K562 (cell line): ENCODE measurements at regions not wholly inside any gene's neighbourhood (a gene's known extent, or its start where the extent isn't known, plus 50 kb on each side); places are given as distances from the start of the nearest gene placed in this dataset.

Experiments used
- BRD4 ChIP-seq: fragments of 200-600 bp; sonication (generic); IDR thresholded peaks from 2 replicates; pipeline ENCODE4 v1.6.1; 2017; ENCODE audit warnings: inconsistent platforms
- CEBPB ChIP-seq: fragments of 450-650 bp; IDR thresholded peaks from 2 replicates; pipeline ENCODE4 v1.6.1; 2016; ENCODE audit warnings: missing genetic modification characterization, missing compliant biosample characterization
- CUX1 ChIP-seq: fragments of 200-800 bp; sonication (Bioruptor generic); IDR thresholded peaks from 2 replicates; pipeline ENCODE4 v1.6.1; 2016; ENCODE audit warnings: missing genetic modification characterization, missing compliant biosample characterization
- ELF2 ChIP-seq: fragments of 250-450 bp; sonication (Bioruptor Pico); IDR thresholded peaks from 2 replicates; pipeline ENCODE4 v1.5.0; 2021; ENCODE audit warnings: mild to moderate bottlenecking
- PHF8 ChIP-seq: fragments of 200-600 bp; sonication (generic); IDR thresholded peaks from 2 replicates; pipeline ENCODE4 v1.6.1; 2012; ENCODE audit warnings: mixed run types, mild to moderate bottlenecking, inconsistent platforms, low read length, moderate library complexity, borderline replicate concordance
- RNF219 ChIP-seq: fragments of 250-450 bp; sonication (Bioruptor Pico); IDR thresholded peaks from 2 replicates; pipeline ENCODE4 v1.5.0; 2022; ENCODE audit warnings: mild to moderate bottlenecking
- SIX5 ChIP-seq, 2 experiments: IDR thresholded peaks; 2 replicates each; pipeline ENCODE4 v1.6.1; 2011; ENCODE audit warnings: low read length in 2 of 2, borderline replicate concordance in 1 of 2, low read depth in 1 of 2, mild to moderate bottlenecking in 1 of 2, moderate library complexity in 1 of 2; ENCODE audit not compliant: insufficient read depth in 1 of 2
- THAP12 ChIP-seq: fragments of 250-450 bp; sonication (Bioruptor Pico); IDR thresholded peaks from 2 replicates; pipeline ENCODE4 v1.9.0; 2021; ENCODE audit warnings: mild to moderate bottlenecking, inconsistent platforms
- THRAP3 ChIP-seq: fragments of 450-650 bp; IDR thresholded peaks from 2 replicates; pipeline ENCODE4 v1.6.1; 2016; ENCODE audit warnings: mild to moderate bottlenecking, inconsistent platforms, borderline replicate concordance
- ZNF699 ChIP-seq: fragments of 250-450 bp; sonication (Bioruptor Pico); IDR thresholded peaks from 2 replicates; pipeline ENCODE4 v1.8.0; 2021; ENCODE audit warnings: mild to moderate bottlenecking, moderate library complexity; ENCODE audit not compliant: insufficient replicate concordance
- TF ChIP-seq, protein P1 (sequence below), 2 experiments: IDR thresholded peaks in 1 of 2; conservative IDR thresholded peaks in 1 of 2; 2 replicates each; pipeline ENCODE4 v1.6.1; 2016; ENCODE audit warnings: low read depth in 2 of 2, mild to moderate bottlenecking in 1 of 2, missing compliant biosample characterization in 1 of 2, missing genetic modification characterization in 1 of 2, moderate library complexity in 1 of 2

DNA sequence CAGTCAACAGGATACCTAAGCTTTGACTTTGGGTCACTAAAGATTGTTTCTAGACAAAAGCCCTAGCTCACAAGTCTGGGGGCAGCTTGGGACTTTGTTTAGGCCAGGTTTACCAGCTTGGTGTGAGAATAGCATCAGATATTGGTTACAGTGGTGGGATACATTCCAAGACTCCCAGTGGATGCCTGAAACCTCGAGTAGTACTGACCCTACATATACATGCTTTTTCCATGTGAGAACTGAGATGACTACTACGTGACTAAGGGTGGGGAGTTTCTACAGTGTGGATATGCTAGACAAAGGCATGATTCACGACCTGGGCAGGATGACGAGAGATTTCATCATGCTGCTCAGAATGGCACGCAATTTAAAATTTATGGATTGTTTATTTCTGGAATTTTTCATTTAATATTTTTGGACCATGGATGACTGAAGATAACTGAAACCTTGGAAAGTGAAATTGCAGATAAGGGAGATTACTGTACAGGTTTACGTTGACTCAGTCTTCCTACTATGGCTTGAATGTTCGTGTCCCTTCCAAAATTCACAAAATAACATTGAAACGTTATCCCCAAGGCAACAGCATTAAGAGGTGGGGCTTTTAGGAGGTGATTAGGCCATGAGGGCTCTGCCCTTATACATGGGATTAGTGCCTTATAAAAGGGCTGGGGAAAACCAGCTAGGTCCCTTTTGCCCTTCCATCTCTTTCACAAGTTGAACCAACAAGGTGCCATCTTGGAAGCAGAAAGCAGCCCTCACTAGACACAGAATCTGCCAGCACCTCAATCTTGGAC is 50.2 kb upstream of the CTAGE1 start (continued):
- TF ChIP-seq CUX1 (CRISPR knock-in tag) (no peak), ZNF699 (CRISPR knock-in tag) (no peak), SIX5 (IDR thresholded peaks at IDR 0.05; ENCODE audit: borderline replicate concordance in 1 of 2, insufficient read depth in 1 of 2, low read depth in 1 of 2, low read length in 2 of 2) (no peak), THAP12 (CRISPR knock-in tag) (no peak), PHF8 (no peak), RNF219 (CRISPR knock-in tag) (no peak; the same call in 1 of the 2 replicates), CEBPB (tag) (peak; percentile 52), BRD4 (no peak), THRAP3 (no peak), ELF2 (CRISPR knock-in tag) (no peak; the same call in 1 of the 2 replicates)
- TF ChIP-seq, protein P1, sequence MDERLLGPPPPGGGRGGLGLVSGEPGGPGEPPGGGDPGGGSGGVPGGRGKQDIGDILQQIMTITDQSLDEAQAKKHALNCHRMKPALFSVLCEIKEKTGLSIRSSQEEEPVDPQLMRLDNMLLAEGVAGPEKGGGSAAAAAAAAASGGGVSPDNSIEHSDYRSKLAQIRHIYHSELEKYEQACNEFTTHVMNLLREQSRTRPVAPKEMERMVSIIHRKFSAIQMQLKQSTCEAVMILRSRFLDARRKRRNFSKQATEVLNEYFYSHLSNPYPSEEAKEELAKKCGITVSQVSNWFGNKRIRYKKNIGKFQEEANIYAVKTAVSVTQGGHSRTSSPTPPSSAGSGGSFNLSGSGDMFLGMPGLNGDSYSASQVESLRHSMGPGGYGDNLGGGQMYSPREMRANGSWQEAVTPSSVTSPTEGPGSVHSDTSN (CRISPR knock-in tag; IDR thresholded peaks at IDR 0.05; ENCODE audit: low read depth) = peak; percentile 45; the same call in 1 of the 2 replicates
- TF ChIP-seq, protein P1 (tag; conservative IDR thresholded peaks at IDR 0.05; ENCODE audit: low read depth) = peak; percentile 93
